Cardiac fibroblast (primary cell): ENCODE measurements at regions not wholly inside any gene's neighbourhood (a gene's known extent, or its start where the extent isn't known, plus 50 kb on each side); places are given as distances from the start of the nearest gene placed in this dataset.

ENCODE experiments used
- DNase-seq, 2 donors: peaks; one replicate each; pipeline versions ENCODE4 v3.0.0 to v3.0.0-alpha.2; 2010; ENCODE audit warnings: low read depth in 2 of 2
- H3K4me3 ChIP-seq, 2 donors: replicated peaks in 1 of 2; 1 replicate in 1 of 2; 2 replicates in 1 of 2; pipeline ENCODE4 v1.5.1; 2011; ENCODE audit warnings: low read depth in 2 of 2, low read length in 2 of 2, mild to moderate bottlenecking in 2 of 2, moderate library complexity in 1 of 2
- CTCF ChIP-seq: IDR thresholded peaks from one replicate; pipeline ENCODE4 v1.5.1; 2011; ENCODE audit warnings: low read depth, mild to moderate bottlenecking, low read length, inconsistent platforms

GRCh38 chr10:28386503-28386868 lies 83.6 kb upstream of the MPP7 start:
- no peak overlapping the region for H3K4me3 ChIP-seq
- no peak for DNase-seq
- TF ChIP-seq CTCF: no peak

- no peak overlapping the region for H3K4me3 ChIP-seq
- no peak for DNase-seq
- TF ChIP-seq CTCF: no peak
These were observed 84.3 kb upstream of the MPP7 start for GRCh38 chr10:28387140-28387539.

GRCh38 chr10:28391283-28391682 lies 88.4 kb upstream of the MPP7 start:
- no peak overlapping the region for H3K4me3 ChIP-seq
- no peak for DNase-seq
- no peak for TF ChIP-seq CTCF

- peak; percentile 72 to 75 for DNase-seq
- H3K4me3 ChIP-seq: no peak overlapping the region
- TF ChIP-seq CTCF: peak; percentile 92
These were observed 91.2 kb upstream of the MPP7 start for GRCh38 chr10:28393956-28394568.

GRCh38 chr10:28396331-28396730 lies 93.5 kb upstream of the MPP7 start:
- H3K4me3 ChIP-seq: no peak overlapping the region
- no peak for TF ChIP-seq CTCF
- no peak for DNase-seq

- no peak for TF ChIP-seq CTCF
- no peak overlapping the region for H3K4me3 ChIP-seq
- DNase-seq: no peak
These were observed 94.4 kb upstream of the MPP7 start for GRCh38 chr10:28397229-28397628.

GRCh38 chr10:28400176-28400575 lies 97.3 kb upstream of the MPP7 start:
- no peak for TF ChIP-seq CTCF
- DNase-seq: no peak
- H3K4me3 ChIP-seq: no peak overlapping the region
